ENCODE measurements at regions not wholly inside any gene's neighbourhood (a gene's known extent, or its start where the extent isn't known, plus 50 kb on each side); places are given as distances from the start of the nearest gene placed in this dataset.
A peak's percentile ranks its signal among the peaks of the same experiment; 100 is the strongest.

- no peak for DNase-seq (ENCODE audit: low read depth in 3 of 3)
These were observed 55.8 kb downstream of the IGF2 start for GRCh38 chr11:2083411-2083810.

GRCh38 chr11:2077061-2077802 is 62.0 kb downstream of the IGF2 start:
- DNase-seq (ENCODE audit: low read depth in 3 of 3) = peak in 2 of 3 donors; percentile 19 to 26

GRCh38 chr11:2076441-2076840 is 62.7 kb downstream of the IGF2 start:
- DNase-seq (ENCODE audit: low read depth in 3 of 3) = no peak

- DNase-seq (ENCODE audit: low read depth in 3 of 3) = no peak
These were observed 64.8 kb downstream of the IGF2 start for GRCh38 chr11:2074266-2074825.

GRCh38 chr11:2072551-2073261 is 66.5 kb downstream of the IGF2 start:
- DNase-seq (ENCODE audit: low read depth in 3 of 3) = no peak

- DNase-seq (ENCODE audit: low read depth in 3 of 3) = no peak
These were observed 67.3 kb downstream of the IGF2 start for GRCh38 chr11:2071748-2072385.

Measured in stimulated activated CD4-positive, alpha-beta T cell treated with anti-CD3 and anti-CD28 coated beads, TNF-alpha, amount 100 ng/mL, for 48 hours (primary cell).